ENCODE measurements at regions not wholly inside any gene's neighbourhood (a gene's known extent, or its start where the extent isn't known, plus 50 kb on each side); places are given as distances from the start of the nearest gene placed in this dataset.

- no peak overlapping the region for H3K27ac ChIP-seq
- TF ChIP-seq ZFX (IDR thresholded peaks at IDR 0.05; ENCODE audit: borderline replicate concordance) (no peak), CTCF (IDR thresholded peaks at IDR 0.05) (no peak)
These were observed 192.4 kb upstream of the NEIL3 start for GRCh38 chr4:177117256-177117655.

GRCh38 chr4:177118596-177118995 is 191.1 kb upstream of the NEIL3 start:
- H3K27ac ChIP-seq, result no peak overlapping the region
- TF ChIP-seq CTCF (IDR thresholded peaks at IDR 0.05) (no peak), ZFX (IDR thresholded peaks at IDR 0.05; ENCODE audit: borderline replicate concordance) (no peak)

GRCh38 chr4:177119021-177119471 is 190.6 kb upstream of the NEIL3 start:
- H3K27ac ChIP-seq, result no peak overlapping the region
- TF ChIP-seq ZFX (IDR thresholded peaks at IDR 0.05; ENCODE audit: borderline replicate concordance) (no peak), CTCF (IDR thresholded peaks at IDR 0.05) (no peak)

- no peak overlapping the region for H3K27ac ChIP-seq
- TF ChIP-seq ZFX (IDR thresholded peaks at IDR 0.05; ENCODE audit: borderline replicate concordance), result no peak
These were observed 190.0 kb upstream of the NEIL3 start for GRCh38 chr4:177119691-177120090.

GRCh38 chr4:177123811-177124210 is 185.9 kb upstream of the NEIL3 start:
- no peak for TF ChIP-seq ZFX (IDR thresholded peaks at IDR 0.05; ENCODE audit: borderline replicate concordance)
- TF ChIP-seq CTCF (IDR thresholded peaks at IDR 0.05), result no peak
- H3K27ac ChIP-seq, result no peak overlapping the region

- no peak overlapping the region for H3K27ac ChIP-seq
- TF ChIP-seq ZFX (IDR thresholded peaks at IDR 0.05; ENCODE audit: borderline replicate concordance), result no peak
- no peak for TF ChIP-seq CTCF (IDR thresholded peaks at IDR 0.05)
These were observed 185.2 kb upstream of the NEIL3 start for GRCh38 chr4:177124349-177125064.

- no peak for TF ChIP-seq ZFX (IDR thresholded peaks at IDR 0.05; ENCODE audit: borderline replicate concordance)
- no peak overlapping the region for H3K27ac ChIP-seq
These were observed 184.0 kb upstream of the NEIL3 start for GRCh38 chr4:177125656-177126055.

- TF ChIP-seq ZFX (IDR thresholded peaks at IDR 0.05; ENCODE audit: borderline replicate concordance) (no peak), CTCF (IDR thresholded peaks at IDR 0.05) (no peak)
- H3K27ac ChIP-seq, result no peak overlapping the region
These were observed 182.0 kb upstream of the NEIL3 start for GRCh38 chr4:177127658-177128057.
